Activated CD4-positive, alpha-beta T cell treated with anti-CD3 and anti-CD28 coated beads, Interleukin-2, amount 50 U/mL, for 48 hours (primary cell): ENCODE measurements at regions not wholly inside any gene's neighbourhood (a gene's known extent, or its start where the extent isn't known, plus 50 kb on each side); places are given as distances from the start of the nearest gene placed in this dataset.

Experiments
- DNase-seq, 2 experiments: peaks; one replicate each; pipeline ENCODE4 v3.0.0-alpha.2; 2020

DNA sequence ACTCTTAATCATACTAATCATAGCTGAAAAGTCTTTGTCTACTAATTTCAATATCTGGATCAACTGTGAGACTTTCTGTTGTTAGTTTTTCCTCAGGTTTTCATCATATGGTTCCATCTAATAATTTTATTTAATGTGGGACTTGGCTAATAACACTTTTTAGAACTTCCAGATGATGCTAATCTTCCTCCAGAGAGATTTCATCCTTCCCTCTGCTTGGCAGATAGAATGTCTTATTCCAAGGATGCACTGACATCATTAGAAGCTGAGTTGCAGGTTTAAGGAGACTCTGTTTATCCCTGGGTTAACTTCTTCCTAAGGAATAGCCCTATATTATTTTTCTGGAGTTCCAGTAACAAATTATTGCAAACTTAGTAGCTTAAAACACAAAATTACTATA lies 325.6 kb downstream of the COG6 start:
- no peak for DNase-seq

DNA sequence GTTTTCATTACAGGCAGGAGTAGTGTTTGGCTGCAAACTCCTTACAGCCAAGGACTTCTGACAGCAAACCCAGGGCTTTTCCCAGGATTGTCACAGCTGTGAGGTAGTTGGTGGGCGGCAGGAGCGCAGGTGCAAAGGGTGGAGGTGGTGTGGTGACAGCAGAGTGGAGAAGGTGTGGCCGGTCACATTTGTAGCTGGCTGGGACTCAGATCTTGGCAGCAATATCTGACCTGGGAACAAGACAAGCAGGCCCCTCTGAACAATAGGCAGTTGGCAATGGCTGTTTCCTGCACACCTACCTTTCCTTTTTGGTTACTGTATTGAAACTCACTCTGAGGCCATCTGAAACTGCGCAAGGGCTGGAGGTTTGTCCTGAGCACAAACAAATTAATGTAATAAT lies 327.3 kb downstream of the COG6 start:
- DNase-seq, result no peak

DNA sequence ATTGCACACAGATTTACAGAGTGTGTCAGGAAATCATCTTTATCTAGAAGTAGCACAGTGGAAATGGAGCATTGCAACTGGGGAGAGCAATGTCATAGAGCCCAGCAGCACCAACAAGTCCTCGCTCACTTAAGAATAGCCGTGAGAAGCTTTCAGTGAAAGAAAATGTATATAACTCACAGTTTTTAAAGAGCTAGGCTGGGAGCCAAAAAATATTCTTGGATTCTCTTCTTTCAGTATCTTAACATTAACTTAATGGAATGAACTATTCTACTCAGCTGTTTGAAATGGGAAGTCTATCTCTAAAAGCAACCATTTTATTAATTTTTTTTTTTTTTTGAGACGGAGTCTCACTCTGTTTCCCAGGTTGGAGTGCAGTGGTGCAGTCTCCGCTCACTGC lies 329.6 kb downstream of the COG6 start:
- no peak for DNase-seq

DNA sequence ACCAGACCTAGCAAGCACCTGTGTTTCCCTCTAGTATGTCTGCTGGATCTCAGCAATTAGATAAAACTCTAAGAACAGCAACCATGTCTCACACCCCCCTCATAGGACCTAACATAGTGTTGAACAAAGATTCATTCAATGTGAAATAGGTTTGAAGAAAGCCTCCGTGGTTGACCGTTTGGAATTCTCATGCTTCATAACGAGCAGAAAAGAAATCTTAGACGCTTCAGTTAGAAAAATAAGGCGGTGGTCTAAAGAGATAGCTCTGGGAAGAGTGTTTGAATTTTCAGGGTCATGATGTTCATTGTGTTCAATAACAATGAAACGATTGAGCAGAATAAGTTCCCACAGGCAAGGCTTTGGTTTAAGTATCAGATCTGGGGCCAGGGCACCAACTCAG lies 332.9 kb downstream of the COG6 start:
- no peak for DNase-seq

DNA sequence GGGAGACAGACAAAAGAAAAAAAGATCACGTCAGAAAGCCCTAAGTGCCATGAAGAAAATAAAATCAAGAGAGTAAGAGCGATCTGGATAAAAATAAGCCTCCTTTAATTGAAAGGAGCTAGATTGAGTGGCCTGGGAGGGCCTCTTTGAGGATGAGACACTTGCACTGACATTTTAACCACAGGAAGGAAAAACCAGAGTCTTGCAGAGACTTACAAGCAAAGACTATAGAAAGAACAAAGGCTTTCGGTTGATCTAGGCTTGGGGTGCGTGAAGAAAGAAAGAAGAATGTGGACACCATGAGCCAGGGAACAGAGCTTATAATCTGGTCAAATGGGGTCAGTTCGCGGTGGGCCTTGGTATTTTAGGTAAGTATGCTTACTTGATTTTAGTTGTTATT lies 342.7 kb downstream of the COG6 start:
- DNase-seq, result peak in 1 of 2 experiments; percentile 7

DNA sequence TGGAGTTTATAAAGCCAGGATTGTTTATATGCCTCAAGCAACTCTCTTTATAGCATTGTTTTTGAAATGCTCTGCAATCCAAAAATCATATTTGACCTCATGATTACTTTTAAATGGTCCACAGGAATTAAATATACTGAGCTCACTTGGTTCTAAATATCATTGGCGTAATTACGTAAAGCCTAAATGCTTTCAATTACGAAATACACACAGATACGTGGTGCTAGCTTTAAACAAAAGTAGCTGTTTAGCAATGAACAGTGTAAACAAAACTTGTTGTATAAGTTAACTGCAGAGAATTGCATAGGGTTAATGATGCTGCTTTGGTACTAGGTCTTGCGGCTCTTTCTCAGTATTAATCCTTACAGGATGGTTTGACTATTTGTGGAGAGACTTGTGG lies 346.6 kb downstream of the COG6 start:
- no peak for DNase-seq

DNA sequence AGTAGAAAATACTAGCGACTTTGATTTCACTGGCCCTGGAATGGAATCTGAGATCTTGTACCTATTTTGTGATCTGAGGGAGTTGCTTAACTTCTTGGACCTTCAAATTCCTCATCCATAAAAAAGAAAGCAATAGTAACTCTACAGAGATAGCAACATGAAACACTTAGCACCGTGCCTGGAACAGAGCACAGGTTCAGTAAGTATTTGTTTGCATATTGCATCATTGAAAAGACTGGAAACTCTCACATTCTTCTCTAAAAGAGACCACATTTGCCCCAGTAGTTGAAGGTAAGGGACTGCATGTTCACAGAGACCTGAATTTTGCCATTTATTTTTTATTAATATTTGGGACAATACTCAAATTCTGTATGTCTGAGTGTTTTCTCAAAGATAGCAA lies 358.1 kb downstream of the COG6 start:
- no peak for DNase-seq

DNA sequence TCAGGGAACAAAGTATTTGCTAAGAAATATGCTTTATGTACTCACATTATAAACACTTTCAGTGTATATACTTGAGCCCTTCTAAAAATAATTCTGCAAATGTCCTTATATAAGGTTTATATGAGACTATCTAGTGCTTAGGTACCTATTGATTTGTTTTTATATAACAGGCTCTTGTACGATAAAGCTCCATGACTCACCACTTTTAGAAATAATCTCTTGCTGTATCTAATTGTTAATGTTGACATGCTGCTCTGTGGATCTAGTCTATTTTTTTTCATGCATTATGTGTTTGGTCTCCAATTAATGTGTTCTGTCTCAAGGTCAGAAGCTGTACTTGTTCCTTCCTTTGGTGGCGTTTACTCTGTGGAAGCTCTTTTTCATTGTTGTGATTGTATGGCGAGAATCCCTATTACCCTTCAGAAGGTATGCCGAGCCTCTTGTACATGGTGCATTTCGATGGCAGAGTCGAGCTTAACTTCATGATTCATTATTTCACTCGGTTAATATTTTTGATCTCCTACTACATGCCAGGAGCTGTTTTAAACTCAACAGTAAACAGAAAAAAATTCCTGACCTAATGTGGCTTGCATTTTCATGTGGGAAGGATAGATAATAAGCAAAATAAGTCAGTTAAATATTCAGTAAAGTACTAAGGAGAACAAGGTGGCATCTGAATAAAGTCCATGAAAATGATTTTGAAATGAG lies 361.6 kb downstream of the COG6 start:
- DNase-seq, result no peak

DNA sequence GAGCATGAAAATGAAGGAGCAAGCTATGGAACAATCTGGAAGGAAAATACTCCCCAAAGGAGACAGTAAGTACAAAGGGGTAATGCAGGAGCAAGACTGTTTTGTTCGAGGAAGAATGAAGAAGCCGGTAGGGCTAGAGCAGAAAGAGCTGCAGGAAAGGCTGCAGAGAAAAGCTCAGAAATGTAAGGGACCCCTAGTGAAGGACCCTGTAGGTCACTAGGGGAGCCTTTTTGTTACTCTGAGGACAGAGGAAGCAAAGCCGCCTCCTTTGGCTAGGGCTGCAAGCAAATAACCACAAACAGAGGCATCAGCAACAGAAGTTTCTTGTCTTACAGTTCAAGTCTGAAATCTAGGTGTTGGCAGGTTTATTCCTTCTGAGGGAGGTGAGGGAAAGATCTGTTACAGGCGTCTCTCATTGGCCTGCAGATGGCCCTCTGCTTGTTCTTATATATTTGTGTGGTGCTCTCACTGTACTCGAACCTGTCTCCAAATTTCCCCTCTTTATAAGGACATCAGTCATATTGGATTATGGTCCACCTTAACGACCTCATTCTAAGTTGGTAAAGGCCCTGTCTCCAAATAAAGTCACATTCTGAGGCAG lies 362.3 kb downstream of the COG6 start:
- DNase-seq, result no peak

DNA sequence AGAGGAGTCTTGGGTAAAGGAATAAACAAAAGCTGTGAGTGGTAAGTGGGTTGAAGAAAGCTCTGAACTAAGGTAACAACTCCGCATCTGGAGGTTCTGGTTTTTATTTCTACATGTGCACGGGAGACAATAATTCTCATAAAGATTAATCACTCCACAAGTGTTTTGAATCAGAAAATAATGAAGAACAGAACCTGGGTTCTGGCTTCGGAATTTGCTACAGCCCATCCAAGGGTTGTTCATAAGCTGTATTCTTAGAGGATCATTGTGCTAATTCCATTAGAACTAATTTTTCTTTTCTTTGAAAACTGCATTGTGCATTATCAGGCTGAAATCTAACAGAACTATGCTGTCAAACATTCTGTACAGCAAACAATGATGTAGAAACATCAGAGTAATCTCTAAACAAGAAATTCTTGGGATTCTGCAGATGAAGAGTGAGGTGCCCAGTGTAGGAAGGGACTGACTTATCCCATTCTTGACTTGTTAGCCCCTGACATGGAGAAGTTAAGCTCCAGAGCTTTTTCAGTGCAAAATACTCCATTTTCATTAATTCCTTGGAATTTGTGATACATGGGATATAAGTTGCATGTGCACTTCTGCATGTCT lies 368.2 kb downstream of the COG6 start:
- no peak for DNase-seq

DNA sequence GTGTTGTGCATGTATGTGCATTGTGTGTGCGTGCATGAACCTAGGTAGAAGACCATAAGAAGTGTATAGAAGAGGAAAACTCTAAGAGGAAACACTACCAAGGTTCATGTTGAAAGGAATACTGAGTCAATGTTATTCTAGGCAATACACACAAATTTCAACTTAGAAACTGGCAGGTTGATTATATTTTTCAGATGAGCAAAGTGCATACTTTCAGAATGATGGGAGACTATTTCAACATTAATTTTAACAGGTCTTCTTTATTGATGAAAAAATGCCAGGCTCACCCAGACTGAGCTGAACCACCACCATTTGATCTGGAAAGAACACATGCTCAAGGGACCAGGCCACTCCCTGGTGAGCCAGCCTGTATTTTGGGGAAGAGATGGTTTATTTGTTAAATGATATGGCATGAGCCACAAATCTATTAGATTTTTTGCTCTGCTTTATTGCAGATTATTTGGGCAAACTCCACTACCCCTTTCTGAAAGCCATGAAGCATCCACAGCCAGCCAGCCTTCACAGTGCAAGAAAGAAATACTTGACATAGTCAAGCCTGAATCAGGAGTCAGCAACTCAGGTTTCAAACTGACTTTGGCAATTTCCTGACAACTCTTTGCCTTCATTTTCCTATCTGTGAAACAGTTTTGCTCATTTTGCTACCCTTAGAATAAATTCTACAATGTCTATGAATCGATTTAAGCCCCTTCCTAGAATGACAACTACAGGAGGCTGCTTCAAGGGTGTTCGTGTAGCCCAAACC lies 368.9 kb downstream of the COG6 start:
- peak in 1 of 2 experiments; percentile 11 for DNase-seq

DNA sequence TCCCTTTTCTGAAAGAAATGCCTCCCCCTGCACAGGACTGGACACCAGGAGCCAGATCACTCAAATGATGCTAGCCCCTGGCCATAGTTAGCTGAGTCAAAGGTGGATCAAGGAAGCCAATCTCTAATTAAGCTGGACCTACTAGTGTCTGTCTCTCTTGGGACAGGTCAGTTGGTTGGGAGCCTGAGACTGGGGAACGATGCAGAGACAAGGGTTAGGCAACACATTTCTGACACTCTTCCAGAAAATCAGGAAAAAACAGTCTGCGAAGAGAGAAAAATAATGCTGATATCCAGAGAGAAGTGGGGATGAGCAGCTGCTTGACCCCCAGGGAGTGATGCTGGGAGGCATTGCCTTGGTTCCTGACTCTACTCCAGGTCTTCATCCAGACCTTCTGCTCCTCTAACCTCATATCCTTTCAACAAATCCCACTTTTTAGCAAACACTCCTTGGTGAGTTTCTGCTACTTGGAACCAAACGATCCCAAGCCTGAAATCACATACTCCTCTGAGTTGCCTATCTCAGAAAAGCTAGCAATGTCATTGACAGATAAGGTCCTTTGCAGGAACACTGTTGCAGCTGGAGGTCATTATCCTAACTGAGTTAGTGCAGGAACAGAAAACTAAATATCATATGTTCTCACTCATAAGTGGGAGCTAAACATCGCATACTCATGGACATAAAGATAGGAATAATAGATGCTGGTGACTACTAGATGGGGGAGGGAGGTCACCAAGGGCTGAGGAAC lies 369.7 kb downstream of the COG6 start:
- DNase-seq, result no peak

DNA sequence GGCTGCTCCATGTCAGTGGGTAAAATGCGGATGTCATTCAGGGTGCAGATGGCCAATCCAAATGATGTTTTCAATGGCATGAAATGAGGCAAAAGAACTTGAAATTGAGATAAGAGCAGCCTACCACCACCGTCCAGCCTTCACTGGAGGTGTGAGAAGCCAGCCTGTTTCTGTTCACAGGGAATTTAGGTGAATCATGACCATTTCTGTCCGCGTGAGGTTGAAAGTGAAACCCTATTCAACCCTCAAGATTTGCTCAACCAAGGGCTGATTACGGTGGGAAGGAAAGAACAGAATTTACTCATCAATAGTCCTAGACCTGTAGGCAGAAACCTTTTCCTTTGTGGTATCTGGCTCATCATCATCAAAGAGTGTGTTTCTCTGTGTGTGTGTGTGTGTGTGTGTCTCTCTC lies 370.7 kb downstream of the COG6 start:
- DNase-seq, result peak; percentile 56 to 72

DNA sequence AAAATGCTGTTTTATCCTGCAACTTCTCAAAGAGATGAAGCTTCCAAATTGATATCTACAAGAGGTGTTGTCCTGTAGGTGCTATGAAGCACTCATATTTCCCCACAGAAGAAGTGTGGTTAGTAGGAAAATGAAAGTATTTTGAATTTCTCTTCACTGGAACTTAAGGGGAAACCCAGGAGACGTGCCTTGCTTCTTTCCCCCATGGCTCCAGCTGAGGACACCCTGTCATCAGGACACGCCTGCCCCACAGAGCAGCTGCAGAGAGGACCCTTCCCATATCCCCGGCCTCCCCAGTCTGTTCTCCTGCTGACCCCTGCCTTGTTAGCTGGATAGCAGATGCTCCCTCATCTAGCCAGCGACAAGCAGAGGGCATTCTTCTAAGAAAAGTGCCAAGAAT lies 371.3 kb downstream of the COG6 start:
- DNase-seq, result peak; percentile 55 to 71

DNA sequence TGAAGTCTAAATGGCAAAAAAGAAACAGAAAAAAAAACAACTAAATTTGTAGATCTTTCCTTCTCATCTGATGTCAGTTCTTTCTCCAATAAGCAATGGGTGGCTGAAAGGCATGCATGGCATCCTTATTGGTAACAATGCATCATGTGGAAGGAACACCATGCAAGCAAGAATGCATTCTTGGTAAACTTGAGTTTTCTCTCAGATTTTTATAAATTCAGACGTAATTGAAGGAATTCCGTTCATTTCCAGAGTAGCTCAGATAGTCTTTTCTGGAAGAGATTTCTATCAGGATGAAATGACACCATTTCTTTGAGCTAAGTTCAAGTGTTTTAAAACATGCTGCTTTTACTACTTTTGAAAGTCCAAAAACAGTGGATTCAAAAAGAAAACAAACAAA lies 373.0 kb downstream of the COG6 start:
- no peak for DNase-seq

DNA sequence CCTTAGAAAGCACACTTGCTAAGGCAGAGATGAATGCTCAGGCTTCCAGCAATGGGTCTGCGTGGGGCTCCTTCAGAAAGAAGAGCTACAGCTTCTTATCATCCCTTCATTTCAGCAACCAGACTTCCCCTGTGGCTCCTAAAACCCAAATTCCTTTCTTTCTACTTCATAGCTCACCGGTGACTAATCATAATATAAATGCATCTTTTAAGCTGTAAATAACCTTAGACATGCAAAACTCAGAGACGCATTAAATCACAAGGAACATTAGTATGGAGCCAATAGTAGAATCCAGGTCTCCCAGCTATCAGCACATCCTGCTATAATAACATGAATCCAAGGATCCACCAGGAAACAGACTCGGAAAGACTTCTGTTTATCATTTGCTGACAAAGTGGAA lies 375.6 kb downstream of the COG6 start:
- DNase-seq, result no peak

DNA sequence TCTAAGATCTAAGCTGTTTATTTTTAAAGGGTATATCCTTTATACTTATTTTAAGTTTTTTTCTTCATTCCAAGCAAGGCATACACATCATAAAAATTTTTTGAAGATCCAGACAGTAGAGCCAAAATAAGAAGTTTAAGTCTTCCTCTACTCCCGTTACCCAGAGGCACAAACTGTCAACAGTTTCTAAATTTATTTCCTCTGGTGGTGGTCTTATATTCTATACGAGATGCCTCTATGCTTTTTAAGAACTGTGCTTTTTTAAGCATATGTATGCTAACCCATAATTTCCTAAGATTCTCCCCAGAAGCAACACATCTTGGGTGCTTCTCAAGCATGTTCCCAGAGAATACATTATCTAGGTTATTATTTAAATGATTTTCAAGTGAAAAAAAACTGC lies 383.6 kb downstream of the COG6 start:
- no peak for DNase-seq

DNA sequence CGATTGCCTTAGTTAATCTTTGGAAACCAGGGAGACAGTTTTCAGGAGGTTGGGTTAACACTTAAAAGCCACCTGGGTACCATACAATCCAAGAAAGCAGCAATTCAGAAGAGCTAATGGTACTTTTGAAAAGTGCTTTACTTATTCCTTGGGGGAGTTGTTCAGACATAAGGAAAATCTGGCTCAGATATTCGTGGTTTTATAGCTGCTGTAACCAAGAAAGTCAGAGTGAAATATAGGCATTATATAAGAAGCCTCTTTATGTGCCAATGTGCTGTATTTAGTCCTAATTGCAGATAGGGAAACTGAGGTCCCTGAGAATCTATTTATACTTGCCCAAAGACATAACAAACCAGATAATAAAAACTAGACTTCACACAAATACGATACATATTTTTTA lies 387.5 kb downstream of the COG6 start:
- no peak for DNase-seq

DNA sequence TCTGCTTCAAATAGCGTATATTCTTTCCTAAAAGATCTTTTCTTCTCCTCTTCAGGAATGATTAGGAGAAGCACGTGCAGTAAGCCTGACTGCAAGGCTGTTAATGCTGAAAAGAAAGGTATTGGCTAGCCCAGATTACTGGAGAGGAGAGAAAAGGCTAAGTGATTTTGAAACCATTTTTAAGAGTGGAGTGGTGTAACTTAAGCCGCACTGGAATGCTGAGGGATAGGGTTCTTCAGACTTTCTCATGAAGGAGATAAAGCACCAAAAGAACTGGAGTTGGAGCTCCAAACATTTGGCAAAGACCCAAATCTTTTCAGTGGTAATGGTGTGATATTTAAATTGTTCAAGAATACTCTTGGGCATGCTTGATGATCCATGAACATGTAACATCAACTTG lies 388.3 kb downstream of the COG6 start:
- no peak for DNase-seq

DNA sequence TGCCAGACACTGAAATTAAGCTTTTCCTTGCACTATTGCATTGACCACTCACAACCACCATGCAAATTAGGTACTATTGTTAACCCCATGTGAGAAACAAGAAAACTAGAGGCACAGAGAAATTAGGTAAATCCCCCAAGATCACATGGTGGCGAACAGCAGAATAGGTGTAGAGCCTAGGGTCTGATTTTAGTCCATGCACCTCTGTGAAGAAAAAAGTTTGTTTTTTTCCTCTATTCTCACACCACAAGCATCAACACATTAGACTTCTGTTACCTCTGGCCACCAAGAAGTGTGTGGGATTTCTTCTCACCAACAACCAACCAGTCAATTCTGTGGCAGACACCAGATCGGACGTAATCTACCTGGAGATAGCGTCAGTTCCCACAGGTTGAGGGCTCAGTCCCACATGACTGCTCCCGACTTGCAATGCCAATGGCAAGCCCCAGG lies 391.9 kb downstream of the COG6 start:
- no peak for DNase-seq

DNA sequence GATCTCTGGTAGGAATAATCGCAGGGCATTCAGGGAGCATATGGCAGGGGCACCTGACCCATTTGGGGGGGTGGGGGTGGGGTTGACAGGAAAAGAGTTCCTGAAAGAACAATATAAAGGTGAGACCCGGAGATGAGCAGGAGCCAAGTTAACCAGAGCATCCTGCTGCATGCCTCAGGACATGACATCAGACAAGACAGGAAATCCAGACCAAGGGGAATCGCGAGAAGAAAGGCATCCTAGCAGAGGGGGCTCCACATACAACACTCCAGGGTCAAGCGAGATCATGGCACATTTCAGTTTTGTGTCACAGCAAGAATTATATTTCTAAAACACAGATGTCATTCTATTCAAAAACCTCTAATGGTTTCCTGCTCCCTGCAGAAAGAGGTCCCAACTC lies 393.1 kb downstream of the COG6 start:
- no peak for DNase-seq

DNA sequence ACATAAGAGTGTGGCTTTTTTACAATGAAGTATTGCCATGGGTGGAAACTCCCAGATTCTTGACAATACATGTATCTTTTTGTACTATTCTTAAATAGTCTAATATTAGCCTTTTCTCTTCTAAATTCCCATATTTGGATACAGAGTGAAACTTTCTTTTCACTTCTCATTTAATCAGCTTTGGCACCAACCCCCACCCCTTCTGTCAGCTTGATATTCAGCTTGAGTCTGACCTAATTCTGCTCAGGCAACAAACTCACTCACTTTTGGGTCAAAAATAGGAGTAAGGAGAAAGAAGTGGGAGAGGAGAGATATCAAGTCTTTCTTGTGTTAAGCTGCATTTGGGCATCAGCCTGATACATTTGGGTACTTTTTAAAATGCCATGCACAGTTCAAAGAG lies 397.5 kb downstream of the COG6 start:
- DNase-seq, result no peak

DNA sequence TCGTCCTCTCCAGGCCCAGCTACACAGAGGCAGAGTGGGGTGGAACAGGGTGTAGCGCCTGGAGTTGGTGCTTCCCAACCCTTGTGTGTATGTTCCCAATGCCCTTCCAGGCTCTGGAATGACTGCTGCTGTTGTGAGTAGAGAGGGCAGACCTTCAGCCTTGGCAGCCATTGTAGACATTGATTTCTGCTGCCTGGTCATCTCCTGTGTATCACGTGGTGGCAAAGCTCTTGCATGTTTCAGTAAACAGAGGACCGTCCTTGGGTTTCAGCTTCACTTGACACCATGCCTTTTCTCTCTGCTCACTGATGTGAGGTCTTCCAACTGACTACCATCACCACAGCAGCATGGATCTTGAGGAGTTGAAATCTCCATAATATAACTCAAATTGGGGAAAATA lies 397.9 kb downstream of the COG6 start:
- no peak for DNase-seq
